Hepatocyte (in vitro differentiated cells): ENCODE measurements at regions not wholly inside any gene's neighbourhood (a gene's known extent, or its start where the extent isn't known, plus 50 kb on each side); places are given as distances from the start of the nearest gene placed in this dataset.

ENCODE experiments used
- CTCF ChIP-seq: fragments of 200-600 bp; sonication (generic); IDR thresholded peaks from 2 replicates; pipeline ENCODE4 v1.5.1; 2016; ENCODE audit warnings: antibody characterized with exemption, mild to moderate bottlenecking; ENCODE audit not compliant: poor library complexity
- EZH2 ChIP-seq: fragments of 200-600 bp; sonication (generic); IDR thresholded peaks from 2 replicates; pipeline ENCODE4 v1.6.1; 2016; ENCODE audit warnings: antibody characterized with exemption, mild to moderate bottlenecking, borderline replicate concordance
- EZH2phosphoT487 ChIP-seq: fragments of 200-600 bp; sonication (generic); IDR thresholded peaks from one replicate; pipeline ENCODE4 v1.6.1; 2018; ENCODE audit warnings: antibody characterized with exemption, mild to moderate bottlenecking, low read depth, moderate library complexity; ENCODE audit not compliant: unreplicated experiment, severe bottlenecking

DNA sequence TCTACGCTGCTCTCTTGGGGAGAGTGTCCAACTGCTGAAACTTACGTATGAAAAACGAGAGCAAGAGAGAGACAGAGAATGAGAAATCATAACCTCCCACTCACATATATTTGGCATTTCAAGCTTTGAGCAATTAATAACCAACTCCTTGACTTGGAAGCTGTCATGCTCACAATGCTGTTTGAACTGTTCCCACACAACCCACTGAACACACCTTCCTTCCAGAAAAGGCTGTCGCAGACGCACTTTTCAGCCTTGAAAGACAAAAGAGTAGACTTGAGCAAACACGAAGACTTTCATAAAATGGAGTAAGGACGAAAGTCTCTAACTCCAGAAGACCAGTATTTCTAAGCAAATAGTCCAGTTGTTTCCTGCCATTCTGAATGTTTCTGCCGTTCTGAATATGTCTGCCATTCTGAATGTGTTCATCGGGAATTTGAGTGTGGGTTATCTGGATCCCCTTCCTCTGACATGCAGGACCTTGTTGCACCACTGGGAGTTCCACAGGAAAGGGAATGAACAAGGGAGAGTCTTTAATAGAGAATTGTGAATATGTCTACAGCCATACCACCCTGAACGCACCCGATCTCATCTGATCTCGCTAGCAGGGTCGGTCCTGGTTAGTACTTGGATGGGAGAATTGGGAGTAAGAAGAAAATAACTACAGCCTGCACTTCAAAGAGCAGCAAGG, 86.2 kb upstream of the BARX2 start:
- TF ChIP-seq CTCF, result no peak
- no peak for TF ChIP-seq EZH2
- no peak for TF ChIP-seq EZH2phosphoT487
